ENCODE measurements at regions not wholly inside any gene's neighbourhood (a gene's known extent, or its start where the extent isn't known, plus 50 kb on each side); places are given as distances from the start of the nearest gene placed in this dataset.

DNA sequence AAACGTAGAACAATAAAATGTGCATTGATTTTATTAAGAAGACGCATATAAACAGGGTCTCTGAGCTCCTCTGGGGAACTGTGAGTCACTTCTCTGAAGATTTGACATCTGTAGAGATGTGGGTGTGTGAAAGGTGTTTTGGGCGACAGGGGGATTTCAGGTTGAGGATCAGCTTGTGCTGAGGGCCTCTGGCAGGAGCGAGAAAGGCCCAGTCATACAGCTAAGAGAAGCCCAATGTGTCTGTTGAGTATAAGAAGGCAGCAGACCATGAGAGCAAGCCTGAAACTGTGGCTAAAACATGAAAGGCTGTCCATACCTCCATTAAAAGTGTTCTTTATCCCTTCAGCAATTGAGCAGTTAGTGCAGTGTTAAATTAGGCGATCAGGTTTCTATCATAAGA, 406.5 kb upstream of the MON1B start:
- TF ChIP-seq ZNF565 (CRISPR knock-in tag; conservative IDR thresholded peaks at IDR 0.05; ENCODE audit: low read depth) (no peak), ISL1 (CRISPR knock-in tag; IDR thresholded peaks at IDR 0.05) (no peak), GLIS3 (CRISPR knock-in tag; IDR thresholded peaks at IDR 0.05) (no peak), ZNF8 (CRISPR knock-in tag; IDR thresholded peaks at IDR 0.05) (no peak), ZFP3 (CRISPR knock-in tag; IDR thresholded peaks at IDR 0.05) (no peak)
- TF ChIP-seq, protein P1, sequence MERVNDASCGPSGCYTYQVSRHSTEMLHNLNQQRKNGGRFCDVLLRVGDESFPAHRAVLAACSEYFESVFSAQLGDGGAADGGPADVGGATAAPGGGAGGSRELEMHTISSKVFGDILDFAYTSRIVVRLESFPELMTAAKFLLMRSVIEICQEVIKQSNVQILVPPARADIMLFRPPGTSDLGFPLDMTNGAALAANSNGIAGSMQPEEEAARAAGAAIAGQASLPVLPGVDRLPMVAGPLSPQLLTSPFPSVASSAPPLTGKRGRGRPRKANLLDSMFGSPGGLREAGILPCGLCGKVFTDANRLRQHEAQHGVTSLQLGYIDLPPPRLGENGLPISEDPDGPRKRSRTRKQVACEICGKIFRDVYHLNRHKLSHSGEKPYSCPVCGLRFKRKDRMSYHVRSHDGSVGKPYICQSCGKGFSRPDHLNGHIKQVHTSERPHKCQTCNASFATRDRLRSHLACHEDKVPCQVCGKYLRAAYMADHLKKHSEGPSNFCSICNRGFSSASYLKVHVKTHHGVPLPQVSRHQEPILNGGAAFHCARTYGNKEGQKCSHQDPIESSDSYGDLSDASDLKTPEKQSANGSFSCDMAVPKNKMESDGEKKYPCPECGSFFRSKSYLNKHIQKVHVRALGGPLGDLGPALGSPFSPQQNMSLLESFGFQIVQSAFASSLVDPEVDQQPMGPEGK (CRISPR knock-in tag; IDR thresholded peaks at IDR 0.05; ENCODE audit: borderline replicate concordance) = no peak
- TF ChIP-seq, protein P2, sequence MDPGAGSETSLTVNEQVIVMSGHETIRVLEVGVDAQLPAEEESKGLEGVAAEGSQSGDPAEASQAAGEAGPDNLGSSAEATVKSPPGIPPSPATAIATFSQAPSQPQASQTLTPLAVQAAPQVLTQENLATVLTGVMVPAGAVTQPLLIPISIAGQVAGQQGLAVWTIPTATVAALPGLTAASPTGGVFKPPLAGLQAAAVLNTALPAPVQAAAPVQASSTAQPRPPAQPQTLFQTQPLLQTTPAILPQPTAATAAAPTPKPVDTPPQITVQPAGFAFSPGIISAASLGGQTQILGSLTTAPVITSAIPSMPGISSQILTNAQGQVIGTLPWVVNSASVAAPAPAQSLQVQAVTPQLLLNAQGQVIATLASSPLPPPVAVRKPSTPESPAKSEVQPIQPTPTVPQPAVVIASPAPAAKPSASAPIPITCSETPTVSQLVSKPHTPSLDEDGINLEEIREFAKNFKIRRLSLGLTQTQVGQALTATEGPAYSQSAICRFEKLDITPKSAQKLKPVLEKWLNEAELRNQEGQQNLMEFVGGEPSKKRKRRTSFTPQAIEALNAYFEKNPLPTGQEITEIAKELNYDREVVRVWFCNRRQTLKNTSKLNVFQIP (CRISPR knock-in tag; IDR thresholded peaks at IDR 0.05; ENCODE audit: borderline replicate concordance, low read depth) = no peak

All from SK-N-SH treated with all-trans-retinoic acid at 6 μM for 48 hours (cell line).